Spleen (tissue), 7 donors: ENCODE measurements at regions not wholly inside any gene's neighbourhood (a gene's known extent, or its start where the extent isn't known, plus 50 kb on each side); places are given as distances from the start of the nearest gene placed in this dataset.
A peak's percentile ranks its signal among the peaks of the same experiment; 100 is the strongest.

Experiments used
- POLR2A ChIP-seq, 3 donors: fragments of 450-650 bp; IDR thresholded peaks; one replicate each; pipeline ENCODE4 v1.5.1; 2017; ENCODE audit warnings: antibody characterized with exemption in 3 of 3, mild to moderate bottlenecking in 1 of 3
- POLR2AphosphoS5 ChIP-seq, 3 donors: sonication (generic); formaldehyde crosslinking; IDR thresholded peaks; one replicate each; pipeline ENCODE4 v1.5.1; 2017; ENCODE audit warnings: antibody characterized with exemption in 3 of 3
- TF ChIP-seq, protein P1 (sequence below), 11 experiments: fragments of 200-600 bp in 7 of 11; fragments of 450-650 bp in 4 of 11; sonication (generic) in 4 of 11; IDR thresholded peaks in 8 of 11; conservative IDR thresholded peaks in 3 of 11; 1 replicate in 7 of 11; 2 replicates in 4 of 11; pipeline versions ENCODE4 v1.4.0 to v1.8.0; 2016 to 2021; ENCODE audit warnings: antibody characterized with exemption in 11 of 11, inconsistent platforms in 4 of 11, mild to moderate bottlenecking in 1 of 11
- donor health status: DM: no; HTN: no; CAD: no; lungs with moderate emphysema.
- donor health status: DM: no; HTN: no; CAD: no.
- donor health status: DM: no; HTN: no; CAD: no.

DNA sequence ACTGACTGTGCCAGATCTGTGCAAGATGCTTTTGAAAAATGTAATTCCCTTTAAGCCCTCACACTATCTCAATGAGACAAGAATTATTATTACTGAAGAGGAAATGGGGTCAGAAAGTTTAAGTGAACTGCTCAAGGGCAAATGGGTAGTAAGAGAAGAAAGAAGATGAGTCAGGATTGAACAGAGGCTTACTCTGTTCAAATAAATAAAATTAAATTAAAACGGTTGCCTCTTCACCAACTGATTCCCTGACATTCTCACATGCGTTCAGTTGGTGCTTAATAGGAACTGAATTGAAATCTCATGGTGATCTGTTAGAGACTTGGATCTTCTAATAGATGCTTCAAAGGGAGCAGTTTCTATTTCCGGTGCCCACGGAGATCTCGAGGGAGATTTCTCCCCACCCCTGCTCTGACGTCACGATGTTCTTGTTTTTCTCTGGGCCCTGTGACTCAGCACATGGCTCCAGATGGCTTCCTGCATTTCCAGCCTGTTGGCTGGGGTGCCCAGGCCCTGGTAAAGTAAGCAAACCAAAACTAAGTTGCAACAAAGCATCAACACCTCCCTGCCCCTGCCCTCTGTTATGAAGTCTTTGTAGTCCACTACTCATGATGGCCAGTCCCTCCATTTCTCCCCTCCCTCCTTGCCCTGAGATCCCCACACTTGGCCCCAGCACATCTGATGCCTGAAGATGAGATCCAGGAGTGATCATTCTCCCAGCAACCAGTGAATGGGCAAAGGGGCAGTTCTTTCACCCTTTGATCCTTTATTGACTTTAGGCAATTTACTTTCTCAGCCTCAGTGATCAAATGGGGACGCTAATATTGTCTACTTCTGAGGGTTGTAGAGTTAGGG lies 106.1 kb upstream of the CPEB4 start:
- TF ChIP-seq, protein P1, sequence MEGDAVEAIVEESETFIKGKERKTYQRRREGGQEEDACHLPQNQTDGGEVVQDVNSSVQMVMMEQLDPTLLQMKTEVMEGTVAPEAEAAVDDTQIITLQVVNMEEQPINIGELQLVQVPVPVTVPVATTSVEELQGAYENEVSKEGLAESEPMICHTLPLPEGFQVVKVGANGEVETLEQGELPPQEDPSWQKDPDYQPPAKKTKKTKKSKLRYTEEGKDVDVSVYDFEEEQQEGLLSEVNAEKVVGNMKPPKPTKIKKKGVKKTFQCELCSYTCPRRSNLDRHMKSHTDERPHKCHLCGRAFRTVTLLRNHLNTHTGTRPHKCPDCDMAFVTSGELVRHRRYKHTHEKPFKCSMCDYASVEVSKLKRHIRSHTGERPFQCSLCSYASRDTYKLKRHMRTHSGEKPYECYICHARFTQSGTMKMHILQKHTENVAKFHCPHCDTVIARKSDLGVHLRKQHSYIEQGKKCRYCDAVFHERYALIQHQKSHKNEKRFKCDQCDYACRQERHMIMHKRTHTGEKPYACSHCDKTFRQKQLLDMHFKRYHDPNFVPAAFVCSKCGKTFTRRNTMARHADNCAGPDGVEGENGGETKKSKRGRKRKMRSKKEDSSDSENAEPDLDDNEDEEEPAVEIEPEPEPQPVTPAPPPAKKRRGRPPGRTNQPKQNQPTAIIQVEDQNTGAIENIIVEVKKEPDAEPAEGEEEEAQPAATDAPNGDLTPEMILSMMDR (IDR thresholded peaks at IDR 0.05 in 8 of 11, conservative IDR thresholded peaks at IDR 0.05 in 3 of 11), result no peak
- no peak for TF ChIP-seq POLR2A (IDR thresholded peaks at IDR 0.05)
- TF ChIP-seq POLR2AphosphoS5 (IDR thresholded peaks at IDR 0.05), result peak in 2 of 3 donors; percentile 51 to 85
